DOHH2 (cell line): ENCODE measurements at regions not wholly inside any gene's neighbourhood (a gene's known extent, or its start where the extent isn't known, plus 50 kb on each side); places are given as distances from the start of the nearest gene placed in this dataset.

Experiments used
- EZH2phosphoT487 ChIP-seq: fragments of 200-600 bp; sonication (generic); IDR thresholded peaks from 2 replicates; pipeline ENCODE4 v1.6.1; 2017; ENCODE audit warnings: borderline replicate concordance, mild to moderate bottlenecking, antibody characterized with exemption, low read length, moderate library complexity, mixed read lengths
- TF ChIP-seq, protein P1 (sequence below): fragments of 200-600 bp; sonication (generic); IDR thresholded peaks from one replicate; pipeline ENCODE4 v1.5.1; 2014; ENCODE audit warnings: antibody characterized with exemption, mild to moderate bottlenecking, low read depth, low read length; ENCODE audit not compliant: poor library complexity, severe bottlenecking

DNA sequence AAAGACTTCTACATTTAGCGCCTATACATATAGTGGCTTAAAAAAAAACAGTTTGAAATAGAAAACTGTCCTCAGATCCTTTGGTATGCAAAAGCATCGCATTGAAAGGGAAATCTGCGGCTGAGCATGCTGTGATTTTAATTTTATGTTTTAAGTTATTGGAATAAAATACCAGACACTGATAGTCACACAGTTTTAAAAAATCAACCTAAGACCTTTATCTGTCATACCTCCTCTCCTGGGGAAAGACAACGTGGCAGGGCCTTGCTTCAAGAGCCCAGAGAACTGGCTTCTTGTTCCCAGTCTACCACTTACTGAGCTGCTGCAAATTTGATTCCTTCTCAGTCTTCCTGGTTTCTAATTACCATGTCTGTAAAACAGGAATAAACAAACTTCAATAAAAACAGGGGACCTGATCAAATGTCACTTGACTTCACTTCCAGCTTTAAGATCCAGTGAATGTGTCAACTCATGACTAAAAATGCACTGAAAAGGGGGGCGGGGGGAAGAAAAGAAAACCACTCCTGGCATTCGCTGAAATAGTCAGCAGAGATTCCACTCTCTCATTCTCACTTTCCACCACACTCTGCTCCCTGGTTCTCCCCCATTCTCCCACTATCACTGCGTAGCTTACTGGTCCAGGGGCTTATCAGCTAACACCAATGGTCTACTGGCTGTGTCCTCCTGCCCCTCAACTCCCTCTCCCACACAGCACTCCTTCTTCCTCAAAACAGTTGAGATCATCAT, 494.7 kb upstream of the MARCKS start:
- TF ChIP-seq, protein P1, sequence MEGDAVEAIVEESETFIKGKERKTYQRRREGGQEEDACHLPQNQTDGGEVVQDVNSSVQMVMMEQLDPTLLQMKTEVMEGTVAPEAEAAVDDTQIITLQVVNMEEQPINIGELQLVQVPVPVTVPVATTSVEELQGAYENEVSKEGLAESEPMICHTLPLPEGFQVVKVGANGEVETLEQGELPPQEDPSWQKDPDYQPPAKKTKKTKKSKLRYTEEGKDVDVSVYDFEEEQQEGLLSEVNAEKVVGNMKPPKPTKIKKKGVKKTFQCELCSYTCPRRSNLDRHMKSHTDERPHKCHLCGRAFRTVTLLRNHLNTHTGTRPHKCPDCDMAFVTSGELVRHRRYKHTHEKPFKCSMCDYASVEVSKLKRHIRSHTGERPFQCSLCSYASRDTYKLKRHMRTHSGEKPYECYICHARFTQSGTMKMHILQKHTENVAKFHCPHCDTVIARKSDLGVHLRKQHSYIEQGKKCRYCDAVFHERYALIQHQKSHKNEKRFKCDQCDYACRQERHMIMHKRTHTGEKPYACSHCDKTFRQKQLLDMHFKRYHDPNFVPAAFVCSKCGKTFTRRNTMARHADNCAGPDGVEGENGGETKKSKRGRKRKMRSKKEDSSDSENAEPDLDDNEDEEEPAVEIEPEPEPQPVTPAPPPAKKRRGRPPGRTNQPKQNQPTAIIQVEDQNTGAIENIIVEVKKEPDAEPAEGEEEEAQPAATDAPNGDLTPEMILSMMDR, result no peak
- TF ChIP-seq EZH2phosphoT487, result no peak
